PC-9 (cell line): ENCODE measurements at regions not wholly inside any gene's neighbourhood (a gene's known extent, or its start where the extent isn't known, plus 50 kb on each side); places are given as distances from the start of the nearest gene placed in this dataset.
A peak's percentile ranks its signal among the peaks of the same experiment; 100 is the strongest.

Experiments
- BruUV-seq: library from RNA; stranded (reverse); fragments of 400-500 nt; replicated peaks from 2 replicates; lab custom pipeline; 2021; lab: Mats Ljungman, UMichigan
- CTCF ChIA-PET: fragments of 300-600 bp; sonication (Branson Sonifier 250); formaldehyde crosslinking; loops from one replicate; lab custom pipeline; 2022; ENCODE audit warnings: antibody characterized with exemption; lab: Charles Lee
- POLR2A ChIA-PET: fragments of 300-600 bp; sonication (Branson Sonifier 250); formaldehyde crosslinking; loops from one replicate; lab custom pipeline; 2022; ENCODE audit warnings: antibody characterized with exemption; ENCODE audit not compliant: unreplicated experiment; lab: Charles Lee
- DNase-seq, 2 experiments: peaks; one replicate each; pipeline versions ENCODE4 v3.0.0 to v3.0.0-alpha.2; 2015 to 2022; ENCODE audit warnings: mixed read lengths in 1 of 2
- H2AFZ ChIP-seq: fragments of 200-600 bp; sonication (generic); 2 replicates; pipeline ENCODE4 v1.8.1; 2017; ENCODE audit warnings: antibody characterized with exemption
- H3F3A ChIP-seq: fragments of 200-600 bp; sonication (generic); 2 replicates; pipeline ENCODE4 v1.8.1; 2017; ENCODE audit warnings: antibody characterized with exemption, mild to moderate bottlenecking, low read depth; ENCODE audit not compliant: insufficient read depth
- H3K27ac ChIP-seq: fragments of 200-600 bp; sonication (generic); 2 replicates; pipeline ENCODE4 v1.6.1; 2016; ENCODE audit warnings: mixed run types
- H3K27me3 ChIP-seq: fragments of 200-600 bp; sonication (generic); 2 replicates; pipeline ENCODE4 v1.6.1; 2016; ENCODE audit warnings: low read depth, mixed run types; ENCODE audit not compliant: insufficient read depth
- H3K36me3 ChIP-seq: fragments of 200-600 bp; sonication (generic); 2 replicates; pipeline ENCODE4 v1.6.1; 2016; ENCODE audit warnings: low read depth, mixed run types
- H3K4me1 ChIP-seq: fragments of 200-600 bp; sonication (generic); replicated peaks from 2 replicates; pipeline ENCODE4 v1.6.1; 2016; ENCODE audit warnings: mixed run types; ENCODE audit not compliant: insufficient read depth
- H3K4me2 ChIP-seq: fragments of 200-600 bp; sonication (generic); 2 replicates; pipeline ENCODE4 v1.6.1; 2017; ENCODE audit warnings: mixed run types
- H3K4me3 ChIP-seq: fragments of 200-600 bp; sonication (generic); 2 replicates; pipeline ENCODE4 v1.6.1; 2016; ENCODE audit warnings: mixed run types
- H3K79me2 ChIP-seq: fragments of 200-600 bp; sonication (generic); 2 replicates; pipeline ENCODE4 v1.6.1; 2017; ENCODE audit warnings: low read depth, mixed run types
- H3K9me2 ChIP-seq: fragments of 200-600 bp; sonication (generic); 2 replicates; pipeline ENCODE4 v1.8.1; 2017; ENCODE audit warnings: mild to moderate bottlenecking; ENCODE audit not compliant: insufficient read depth
- H3K9me3 ChIP-seq: fragments of 200-600 bp; sonication (generic); 2 replicates; pipeline ENCODE4 v1.8.1; 2016; ENCODE audit warnings: low read depth; ENCODE audit not compliant: insufficient read depth
- H4K20me1 ChIP-seq: fragments of 200-600 bp; sonication (generic); 2 replicates; pipeline ENCODE4 v1.8.1; 2017; ENCODE audit not compliant: insufficient read depth
- CTCF ChIP-seq: fragments of 200-600 bp; sonication (generic); conservative IDR thresholded peaks from 2 replicates; pipeline ENCODE4 v1.6.1; 2017; ENCODE audit warnings: mixed run types, antibody characterized with exemption, mild to moderate bottlenecking, moderate library complexity
- EZH2 ChIP-seq: fragments of 200-600 bp; sonication (generic); IDR thresholded peaks from 2 replicates; pipeline ENCODE4 v1.8.0; 2017; ENCODE audit warnings: antibody characterized with exemption, low read depth
- intact Hi-C: fragments of 100-400 bp; cut with micrococcal nuclease; formaldehyde crosslinking; loops from one replicate; pipeline ENCODE4 v1.10.0; 2022; ENCODE audit not compliant: unreplicated experiment

DNA sequence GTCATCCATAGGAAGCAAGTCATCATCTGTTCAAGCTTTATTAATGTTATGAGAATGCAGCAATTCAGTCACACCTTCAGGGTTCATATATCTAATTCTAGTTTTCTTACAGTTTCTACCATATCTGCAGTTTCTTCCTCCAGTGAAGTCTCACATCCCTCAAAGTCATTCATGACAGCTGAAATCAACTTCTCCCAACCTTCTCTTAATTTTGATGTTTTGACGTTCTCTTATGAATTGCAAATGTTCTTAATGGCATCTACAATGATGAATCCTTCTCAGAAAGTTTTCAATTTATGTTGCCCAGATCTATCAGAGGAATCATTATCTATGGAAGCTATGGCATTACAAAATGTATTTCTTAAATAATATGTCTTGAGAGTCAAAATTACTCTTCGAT is 210.4 kb upstream of the ZBTB20 start:
- H2AFZ ChIP-seq = no peak overlapping the region
- H3K4me2 ChIP-seq = no peak overlapping the region
- CTCF ChIA-PET = interaction anchor here (0.6 kb wide), 1 partner anchor 84 kb away, joined by 3 read pairs; no protein-coding TSS in a partner anchor
- H3K9me3 ChIP-seq = no peaks in the 10 kb centered on the region; the same call in 1 of the 2 replicates
- no peaks in the 10 kb centered on the region for H3K27me3 ChIP-seq
- POLR2A ChIA-PET = no interaction called here
- H3K36me3 ChIP-seq = no peaks in the 10 kb centered on the region
- no peaks in the 10 kb centered on the region for H4K20me1 ChIP-seq
- intact Hi-C loops = no loop called here
- no peaks in the 10 kb centered on the region for H3K79me2 ChIP-seq
- no TSS peak for BruUV-seq
- no peaks in the 10 kb centered on the region for H3F3A ChIP-seq
- H3K9me2 ChIP-seq = 0 out of 2 replicates have a peak, but pooled peaks cover 5% of the 10 kb centered on the region
- no peak overlapping the region for H3K4me3 ChIP-seq
- no peaks in the 10 kb centered on the region for H3K4me1 ChIP-seq
- no peak for DNase-seq
- no peak overlapping the region for H3K27ac ChIP-seq
- TF ChIP-seq EZH2 (no peak), CTCF (no peak)

DNA sequence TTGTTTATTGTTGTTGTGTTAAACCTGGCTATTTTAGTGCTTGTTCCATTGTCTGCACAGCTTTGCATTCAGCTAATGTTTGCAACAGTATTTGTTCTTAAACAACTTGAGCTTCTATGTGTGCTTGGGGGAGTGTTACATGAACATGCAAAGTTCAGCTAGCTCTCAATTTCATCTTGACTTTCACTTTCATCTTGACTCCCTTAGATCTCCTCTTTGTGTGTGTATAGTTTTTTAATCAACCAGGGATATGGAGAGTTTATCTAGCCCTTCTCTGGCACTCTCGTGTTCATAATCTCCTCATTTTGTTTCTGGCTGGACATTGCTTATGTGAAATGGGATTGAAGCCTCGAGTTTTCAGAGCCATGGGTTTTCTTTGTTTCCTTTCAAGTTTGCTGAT is 212.4 kb upstream of the ZBTB20 start:
- ChIA-PET POLR2A (no interaction called here), CTCF (no interaction called here)
- Histone ChIP-seq H3K9me3 (no peaks in the 10 kb centered on the region), H4K20me1 (no peaks in the 10 kb centered on the region), H3K36me3 (no peaks in the 10 kb centered on the region), H3K4me3 (0 out of 2 replicates have a peak overlapping the region, but pooled peaks have one; percentile 14), H3K4me2 (no peak overlapping the region; the same call in 1 of the 2 replicates), H2AFZ (no peak overlapping the region), H3K27me3 (no peaks in the 10 kb centered on the region), H3K27ac (no peak overlapping the region), H3K4me1 (peaks cover 6% of the 10 kb centered on the region; the same call in 1 of the 2 replicates), H3F3A (no peaks in the 10 kb centered on the region), H3K9me2 (0 out of 2 replicates have a peak, but pooled peaks cover 5% of the 10 kb centered on the region), H3K79me2 (no peaks in the 10 kb centered on the region)
- intact Hi-C loops = no loop called here
- TF ChIP-seq EZH2 (no peak), CTCF (no peak)
- no peak for DNase-seq
- BruUV-seq = no TSS peak

- POLR2A ChIA-PET = no interaction called here
Observed at GRCh38 chr3:115361806-115362205, 214.7 kb upstream of the ZBTB20 start.

More at GRCh38 chr3:115361806-115362205, 214.7 kb upstream of the ZBTB20 start:
- no peak for DNase-seq
- no peaks in the 10 kb centered on the region for H3K36me3 ChIP-seq
- TF ChIP-seq CTCF (no peak), EZH2 (no peak)
- CTCF ChIA-PET = no interaction called here
- BruUV-seq = no TSS peak
- no peak overlapping the region for H3K27ac ChIP-seq
- no peak overlapping the region for H3K4me3 ChIP-seq
- H3K4me1 ChIP-seq = peaks cover 6% of the 10 kb centered on the region; the same call in 1 of the 2 replicates
- no peaks in the 10 kb centered on the region for H3K79me2 ChIP-seq
- H4K20me1 ChIP-seq = no peaks in the 10 kb centered on the region
- H3K27me3 ChIP-seq = no peaks in the 10 kb centered on the region
- H3K9me3 ChIP-seq = no peaks in the 10 kb centered on the region
- no peaks in the 10 kb centered on the region for H3F3A ChIP-seq
- H2AFZ ChIP-seq = no peak overlapping the region
- H3K4me2 ChIP-seq = no peak overlapping the region
- 0 out of 2 replicates have a peak, but pooled peaks cover 5% of the 10 kb centered on the region for H3K9me2 ChIP-seq
- intact Hi-C loops = no loop called here
